SK-MEL-5 (cell line): ENCODE measurements at regions not wholly inside any gene's neighbourhood (a gene's known extent, or its start where the extent isn't known, plus 50 kb on each side); places are given as distances from the start of the nearest gene placed in this dataset.

Source experiments
- DNase-seq: peaks from one replicate; pipeline ENCODE4 v3.0.0-alpha.2; 2016; ENCODE audit warnings: low read depth, low spot score
- in situ Hi-C: cut with HindIII; loops from 2 replicates; pipeline ENCODE4 v1.10.0; 2016; ENCODE audit warnings: low sequenced_read_pairs, high pct_unique_total_duplicates, low pct_unique_long_range_greater_than_20kb

GRCh38 chr22:44601725-44602124 is 100.3 kb upstream of the PRR5 start:
- DNase-seq: no peak
- in situ Hi-C loops: no loop called here

- in situ Hi-C loops: no loop called here
- DNase-seq: no peak
Observed at GRCh38 chr22:44601189-44601588, 100.8 kb upstream of the PRR5 start.

- in situ Hi-C loops: no loop called here
- DNase-seq: no peak
Observed at GRCh38 chr22:44600207-44600785, 101.7 kb upstream of the PRR5 start.

- in situ Hi-C loops: no loop called here
- DNase-seq: no peak
Observed at GRCh38 chr22:44599500-44600140, 101.6 kb upstream of the RTL6 start.

- in situ Hi-C loops: no loop called here
- no peak for DNase-seq
Observed at GRCh38 chr22:44599084-44599483, 101.1 kb upstream of the RTL6 start.

- in situ Hi-C loops: no loop called here
- DNase-seq: no peak
Observed at GRCh38 chr22:44597616-44598015, 99.6 kb upstream of the RTL6 start.

- DNase-seq: no peak
- in situ Hi-C loops: no loop called here
Observed at GRCh38 chr22:44596396-44597125, 98.5 kb upstream of the RTL6 start.

- no peak for DNase-seq
- in situ Hi-C loops: no loop called here
Observed at GRCh38 chr22:44595841-44596341, 97.9 kb upstream of the RTL6 start.

- DNase-seq: no peak
- in situ Hi-C loops: no loop called here
Observed at GRCh38 chr22:44594951-44595350, 96.9 kb upstream of the RTL6 start.

- no peak for DNase-seq
- in situ Hi-C loops: no loop called here
Observed at GRCh38 chr22:44592824-44593148, 94.8 kb upstream of the RTL6 start.

GRCh38 chr22:44592126-44592823 is 94.2 kb upstream of the RTL6 start:
- no peak for DNase-seq
- in situ Hi-C loops: no loop called here

GRCh38 chr22:44591146-44591790 is 93.2 kb upstream of the RTL6 start:
- no peak for DNase-seq
- in situ Hi-C loops: no loop called here

- no peak for DNase-seq
- in situ Hi-C loops: no loop called here
Observed at GRCh38 chr22:44590291-44590690, 92.3 kb upstream of the RTL6 start.

- DNase-seq: no peak
- in situ Hi-C loops: no loop called here
Observed at GRCh38 chr22:44589831-44590230, 91.8 kb upstream of the RTL6 start.

- in situ Hi-C loops: no loop called here
- DNase-seq: no peak
Observed at GRCh38 chr22:44588348-44588747, 90.3 kb upstream of the RTL6 start.

GRCh38 chr22:44587737-44588310 is 89.8 kb upstream of the RTL6 start:
- DNase-seq: no peak
- in situ Hi-C loops: no loop called here

- in situ Hi-C loops: no loop called here
- DNase-seq: no peak
Observed at GRCh38 chr22:44586999-44587736, 89.1 kb upstream of the RTL6 start.
